Smooth muscle cell (in vitro differentiated cells): ENCODE measurements at regions not wholly inside any gene's neighbourhood (a gene's known extent, or its start where the extent isn't known, plus 50 kb on each side); places are given as distances from the start of the nearest gene placed in this dataset.

ENCODE experiments used
- DNase-seq: peaks from one replicate; lab custom pipeline; 2025; ENCODE audit not compliant: unreplicated experiment; lab: John Stamatoyannopoulos, UW
- H2AFZ ChIP-seq: fragments of 200-600 bp; sonication (generic); 2 replicates; pipeline ENCODE4 v1.6.0; 2016; ENCODE audit warnings: antibody characterized with exemption, low read depth, mild to moderate bottlenecking
- H3F3A ChIP-seq: fragments of 200-600 bp; sonication (generic); 2 replicates; pipeline ENCODE4 v1.6.0; 2017; ENCODE audit warnings: antibody characterized with exemption, low read depth
- H3K27ac ChIP-seq: fragments of 200-600 bp; sonication (generic); 2 replicates; pipeline ENCODE4 v1.5.1; 2016; ENCODE audit warnings: low read depth, mild to moderate bottlenecking
- H3K27me3 ChIP-seq: fragments of 200-600 bp; sonication (generic); 2 replicates; pipeline ENCODE4 v1.6.1; 2016; ENCODE audit warnings: low read depth, mild to moderate bottlenecking
- H3K36me3 ChIP-seq: fragments of 200-600 bp; sonication (generic); 2 replicates; pipeline ENCODE4 v1.5.1; 2016; ENCODE audit warnings: low read depth
- H3K4me1 ChIP-seq: fragments of 200-600 bp; sonication (generic); 2 replicates; pipeline ENCODE4 v1.5.1; 2016; ENCODE audit warnings: low read depth
- H3K4me2 ChIP-seq: fragments of 200-600 bp; sonication (generic); 2 replicates; pipeline ENCODE4 v1.6.0; 2016; ENCODE audit warnings: mild to moderate bottlenecking
- H3K4me3 ChIP-seq: fragments of 200-600 bp; sonication (generic); 2 replicates; pipeline ENCODE4 v1.5.1; 2016; ENCODE audit warnings: mild to moderate bottlenecking
- H3K79me2 ChIP-seq: fragments of 200-600 bp; sonication (generic); 2 replicates; pipeline ENCODE4 v1.6.0; 2016; ENCODE audit warnings: low read depth, mild to moderate bottlenecking
- H3K9ac ChIP-seq: fragments of 200-600 bp; sonication (generic); 2 replicates; pipeline ENCODE4 v1.6.0; 2016; ENCODE audit warnings: low read depth
- H3K9me3 ChIP-seq: fragments of 200-600 bp; sonication (generic); replicated peaks from 2 replicates; pipeline ENCODE4 v1.5.1; 2016; ENCODE audit warnings: low read depth
- H4K20me1 ChIP-seq: fragments of 200-600 bp; sonication (generic); 2 replicates; pipeline ENCODE4 v1.6.0; 2016; ENCODE audit warnings: low read depth
- WGBS: methylation state at CpG from one replicate; pipeline ENCODE4 v1.1.7; 2016; ENCODE audit warnings: low lambda C conversion rate; 5-methylcytosine and 5-hydroxymethylcytosine counted together
- TF ChIP-seq, protein P1 (sequence below): fragments of 200-600 bp; sonication (generic); IDR thresholded peaks from 2 replicates; pipeline ENCODE4 v1.5.1; 2017; ENCODE audit warnings: borderline replicate concordance, mild to moderate bottlenecking, antibody characterized with exemption; ENCODE audit not compliant: insufficient read depth, poor library complexity, severe bottlenecking

- H4K20me1 ChIP-seq: no peaks in the 10 kb centered on the region
- WGBS: 79% methylated on average over 8 of the region's 8 CpGs
- H3K27ac ChIP-seq: no peak overlapping the region
- H3K4me3 ChIP-seq: no peak overlapping the region
- H2AFZ ChIP-seq: no peak overlapping the region
- peaks cover 5% of the 10 kb centered on the region for H3K27me3 ChIP-seq
- no peak overlapping the region for H3K4me2 ChIP-seq
- H3K36me3 ChIP-seq: no peaks in the 10 kb centered on the region
- no peaks in the 10 kb centered on the region for H3K9me3 ChIP-seq
- H3K4me1 ChIP-seq: no peaks in the 10 kb centered on the region
- DNase-seq: no peak
- no peaks in the 10 kb centered on the region for H3F3A ChIP-seq
- TF ChIP-seq, protein P1, sequence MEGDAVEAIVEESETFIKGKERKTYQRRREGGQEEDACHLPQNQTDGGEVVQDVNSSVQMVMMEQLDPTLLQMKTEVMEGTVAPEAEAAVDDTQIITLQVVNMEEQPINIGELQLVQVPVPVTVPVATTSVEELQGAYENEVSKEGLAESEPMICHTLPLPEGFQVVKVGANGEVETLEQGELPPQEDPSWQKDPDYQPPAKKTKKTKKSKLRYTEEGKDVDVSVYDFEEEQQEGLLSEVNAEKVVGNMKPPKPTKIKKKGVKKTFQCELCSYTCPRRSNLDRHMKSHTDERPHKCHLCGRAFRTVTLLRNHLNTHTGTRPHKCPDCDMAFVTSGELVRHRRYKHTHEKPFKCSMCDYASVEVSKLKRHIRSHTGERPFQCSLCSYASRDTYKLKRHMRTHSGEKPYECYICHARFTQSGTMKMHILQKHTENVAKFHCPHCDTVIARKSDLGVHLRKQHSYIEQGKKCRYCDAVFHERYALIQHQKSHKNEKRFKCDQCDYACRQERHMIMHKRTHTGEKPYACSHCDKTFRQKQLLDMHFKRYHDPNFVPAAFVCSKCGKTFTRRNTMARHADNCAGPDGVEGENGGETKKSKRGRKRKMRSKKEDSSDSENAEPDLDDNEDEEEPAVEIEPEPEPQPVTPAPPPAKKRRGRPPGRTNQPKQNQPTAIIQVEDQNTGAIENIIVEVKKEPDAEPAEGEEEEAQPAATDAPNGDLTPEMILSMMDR: no peak
- no peaks in the 10 kb centered on the region for H3K79me2 ChIP-seq
- H3K9ac ChIP-seq: no peak overlapping the region
Measured at GRCh38 chr5:3659907-3660306, 64.3 kb downstream of the IRX1 start.

GRCh38 chr5:3660630-3661029, 65.0 kb downstream of the IRX1 start:
- no peak for DNase-seq
- Histone ChIP-seq H3K4me3 (no peak overlapping the region), H3K79me2 (no peaks in the 10 kb centered on the region), H3K9me3 (no peaks in the 10 kb centered on the region), H3K27ac (no peak overlapping the region), H3K9ac (no peak overlapping the region), H3K36me3 (no peaks in the 10 kb centered on the region), H3K27me3 (peaks cover 2% of the 10 kb centered on the region), H2AFZ (no peak overlapping the region), H4K20me1 (no peaks in the 10 kb centered on the region), H3F3A (no peaks in the 10 kb centered on the region), H3K4me2 (no peak overlapping the region), H3K4me1 (no peaks in the 10 kb centered on the region)
- WGBS: 81% methylated on average over 4 of the region's 4 CpGs
- TF ChIP-seq, protein P1: no peak

DNA sequence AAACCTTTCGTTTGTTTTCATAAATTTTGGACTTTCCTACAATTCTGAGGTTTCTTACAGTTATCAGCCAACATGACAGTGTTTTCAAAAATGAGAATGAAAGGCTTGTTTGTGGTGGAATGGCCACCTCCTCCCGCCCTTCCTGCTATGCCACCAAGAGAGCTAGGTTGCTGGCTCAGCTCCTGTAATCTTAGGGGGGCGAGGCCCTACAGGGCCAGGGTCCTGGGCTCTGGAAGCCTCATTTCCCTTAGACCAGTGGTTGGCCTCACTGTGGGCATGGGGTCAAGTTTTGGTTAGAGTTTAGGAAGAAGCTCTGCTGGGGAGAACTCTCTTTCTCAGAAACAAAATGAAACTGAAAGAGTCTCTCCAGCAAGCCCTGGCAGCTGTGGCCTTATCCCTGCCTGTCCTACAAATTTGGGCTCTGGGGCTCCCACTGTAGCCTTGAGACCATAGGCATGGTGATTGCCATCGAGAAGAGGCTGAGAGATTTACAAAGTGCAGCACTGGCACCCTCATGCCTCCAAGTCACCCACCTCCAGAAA, 66.2 kb downstream of the IRX1 start:
- Histone ChIP-seq H3K9me3 (no peaks in the 10 kb centered on the region), H3K4me1 (no peaks in the 10 kb centered on the region), H3K9ac (no peak overlapping the region), H3K4me3 (no peak overlapping the region), H3K27ac (no peak overlapping the region), H3K4me2 (no peak overlapping the region), H3K79me2 (no peaks in the 10 kb centered on the region), H3F3A (no peaks in the 10 kb centered on the region), H3K36me3 (no peaks in the 10 kb centered on the region), H4K20me1 (no peaks in the 10 kb centered on the region), H3K27me3 (no peaks in the 10 kb centered on the region), H2AFZ (no peak overlapping the region)
- no peak for DNase-seq
- TF ChIP-seq, protein P1: no peak
- WGBS: 63% methylated on average over 4 of the region's 4 CpGs

DNA sequence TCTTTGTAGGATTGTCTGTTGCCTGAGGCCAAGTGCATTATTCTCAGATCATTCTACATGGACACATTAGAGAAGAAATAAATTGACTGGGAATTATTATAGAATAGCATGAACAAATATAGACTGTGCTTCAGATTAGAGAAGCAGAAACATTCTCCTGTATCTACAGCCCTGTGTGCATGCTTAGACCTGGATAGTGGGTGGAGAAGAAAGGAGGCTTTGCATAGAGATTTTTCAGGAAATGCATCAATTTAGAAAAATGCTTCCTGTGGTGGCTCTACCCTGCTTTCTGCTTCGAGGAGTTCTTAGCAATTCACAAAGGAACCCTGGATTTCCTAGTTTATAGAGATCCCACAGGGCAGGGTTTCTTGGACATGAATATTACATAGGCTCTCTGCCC, 66.7 kb downstream of the IRX1 start:
- Histone ChIP-seq H3K36me3 (no peaks in the 10 kb centered on the region), H3K4me3 (no peak overlapping the region), H2AFZ (no peak overlapping the region), H3K9ac (no peak overlapping the region), H3K79me2 (no peaks in the 10 kb centered on the region), H3K9me3 (no peaks in the 10 kb centered on the region), H3K4me2 (no peak overlapping the region), H4K20me1 (no peaks in the 10 kb centered on the region), H3K4me1 (no peaks in the 10 kb centered on the region), H3K27me3 (no peaks in the 10 kb centered on the region), H3K27ac (no peak overlapping the region), H3F3A (no peaks in the 10 kb centered on the region)
- no peak for DNase-seq
- 55% methylated on average over 1 of the region's 1 CpG for WGBS
- TF ChIP-seq, protein P1: no peak
